Right forelimb (tissue), 1 donor: ENCODE measurements at regions not wholly inside any gene's neighbourhood (a gene's known extent, or its start where the extent isn't known, plus 50 kb on each side); places are given as distances from the start of the nearest gene placed in this dataset.

Experiments
- DNase-seq: peaks from one replicate; pipeline ENCODE4 v3.0.0-alpha.2; 2018

DNA sequence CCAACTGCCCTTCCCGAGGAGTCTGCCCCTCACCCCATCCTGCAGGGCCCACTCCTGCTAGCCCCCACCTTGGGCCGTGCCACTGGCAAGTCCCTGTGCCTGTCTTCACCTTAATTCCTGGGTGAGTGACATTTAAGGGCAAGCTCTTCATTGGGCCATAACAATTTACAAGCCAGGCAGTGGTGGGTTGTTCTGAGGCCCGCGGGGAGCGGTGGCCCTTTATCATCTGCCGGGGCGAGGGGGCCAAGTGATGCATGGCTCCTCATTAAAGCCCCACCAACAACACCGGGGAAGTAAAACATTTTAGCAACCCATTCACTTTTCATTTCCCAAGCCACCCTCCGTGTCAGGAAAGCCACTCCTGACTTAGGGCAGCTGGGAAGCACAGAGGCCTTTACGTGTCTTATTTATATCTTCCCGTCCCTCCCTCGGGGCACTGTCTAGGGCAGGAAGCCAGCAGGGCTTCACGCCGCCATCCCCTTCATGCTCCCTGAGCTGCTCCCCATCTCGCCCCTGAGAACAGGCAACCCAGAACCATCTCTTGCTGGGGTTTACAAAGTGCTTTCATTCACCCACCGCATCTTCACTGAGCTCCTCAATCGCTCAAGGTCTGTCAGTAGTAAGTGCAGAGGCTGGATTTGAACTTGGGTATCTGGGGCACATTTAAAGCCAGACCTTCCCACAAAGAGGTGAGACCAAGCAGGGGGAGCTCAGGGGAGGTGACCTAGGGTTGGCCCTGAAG lies 55.5 kb upstream of the CCDC167 start:
- no peak for DNase-seq

DNA sequence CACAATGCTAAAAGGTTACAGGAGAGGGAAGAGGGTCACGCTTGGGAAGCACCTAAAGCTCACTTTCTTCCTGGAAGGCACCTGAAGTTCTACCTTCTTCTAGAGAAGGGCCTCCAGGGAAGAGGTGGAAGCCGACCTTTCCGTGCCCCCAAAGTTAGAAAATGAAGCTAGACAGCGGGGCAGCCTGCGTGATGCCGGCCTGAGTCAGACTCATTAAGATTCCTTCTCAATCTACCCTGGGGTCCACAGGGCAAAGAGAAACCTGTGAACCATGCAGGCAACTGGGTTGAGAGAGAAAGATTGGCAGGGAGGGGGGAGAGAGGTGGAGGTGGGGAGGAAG lies 54.8 kb upstream of the CCDC167 start:
- no peak for DNase-seq

DNA sequence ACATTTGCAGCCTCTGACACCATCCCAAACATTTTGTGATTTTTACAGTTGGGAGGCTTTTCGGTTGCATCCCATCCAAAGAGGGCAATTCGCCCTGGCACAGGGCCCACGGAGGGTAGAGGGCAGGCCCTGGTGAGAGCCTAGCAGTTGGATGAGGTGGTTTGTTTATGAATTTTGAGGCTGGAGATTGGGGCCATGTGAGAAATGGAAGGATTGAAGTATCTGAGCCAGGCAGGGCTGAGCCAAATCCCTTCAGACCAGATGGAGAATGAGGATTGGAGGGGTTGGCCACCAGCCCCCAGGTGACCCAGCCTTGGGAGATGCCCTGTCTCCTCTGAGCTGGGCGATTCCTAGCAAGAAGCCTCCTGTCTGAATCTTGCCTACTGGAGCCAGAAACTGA lies 52.6 kb upstream of the CCDC167 start:
- DNase-seq, result no peak

- no peak for DNase-seq
Measured at GRCh38 chr6:37551867-37552266, 52.2 kb upstream of the CCDC167 start.

DNA sequence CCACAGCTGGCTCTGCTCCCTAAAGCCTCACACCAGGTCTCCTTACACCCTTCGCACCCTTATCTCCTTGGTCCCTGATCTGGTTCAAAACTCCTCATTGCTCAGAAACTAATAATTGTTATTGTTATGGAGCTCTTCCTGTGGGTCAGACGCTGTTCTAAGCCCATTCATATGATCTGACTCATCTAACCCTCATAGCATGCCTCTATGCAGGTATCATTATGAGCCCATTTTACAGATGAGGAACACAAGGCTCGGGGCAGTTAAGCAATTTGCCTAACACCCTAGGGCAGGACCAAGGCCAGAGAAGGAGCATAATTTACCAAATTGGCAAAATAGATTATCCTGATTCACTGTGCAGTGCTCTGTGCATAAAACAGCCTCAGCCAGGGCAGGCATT lies 51.8 kb upstream of the CCDC167 start:
- no peak for DNase-seq

DNA sequence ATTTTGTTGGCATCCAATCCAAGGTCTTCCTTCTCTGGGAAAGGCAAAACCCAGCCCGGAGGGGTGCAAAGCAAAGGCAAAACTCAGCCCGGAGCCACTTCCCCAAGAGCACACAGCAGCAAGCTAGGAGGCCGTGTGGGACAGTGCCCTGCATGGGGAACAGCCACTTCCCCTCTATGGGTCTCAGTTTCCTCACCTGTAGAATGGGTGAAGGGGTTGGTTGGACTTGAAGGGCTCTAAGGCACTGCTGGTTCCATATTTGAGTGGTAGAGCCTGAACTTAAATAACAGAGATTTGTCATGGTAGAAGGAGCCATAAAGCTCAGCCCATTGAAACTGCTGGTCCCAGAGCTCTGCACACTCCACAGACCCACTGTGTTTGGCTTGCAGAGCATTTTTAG lies 51.3 kb upstream of the CCDC167 start:
- no peak for DNase-seq

GRCh38 chr6:37550191-37550831 lies 50.6 kb upstream of the CCDC167 start:
- DNase-seq, result no peak

GRCh38 chr6:37549558-37549957 lies 49.9 kb upstream of the CCDC167 start:
- DNase-seq, result no peak
